ENCODE measurements at regions not wholly inside any gene's neighbourhood (a gene's known extent, or its start where the extent isn't known, plus 50 kb on each side); places are given as distances from the start of the nearest gene placed in this dataset.
"Not testable (repeated sequence)": the region's sequence is repeated elsewhere in the genome, so short reads cannot be mapped to it uniquely, and the experiment has no call there.

DNA sequence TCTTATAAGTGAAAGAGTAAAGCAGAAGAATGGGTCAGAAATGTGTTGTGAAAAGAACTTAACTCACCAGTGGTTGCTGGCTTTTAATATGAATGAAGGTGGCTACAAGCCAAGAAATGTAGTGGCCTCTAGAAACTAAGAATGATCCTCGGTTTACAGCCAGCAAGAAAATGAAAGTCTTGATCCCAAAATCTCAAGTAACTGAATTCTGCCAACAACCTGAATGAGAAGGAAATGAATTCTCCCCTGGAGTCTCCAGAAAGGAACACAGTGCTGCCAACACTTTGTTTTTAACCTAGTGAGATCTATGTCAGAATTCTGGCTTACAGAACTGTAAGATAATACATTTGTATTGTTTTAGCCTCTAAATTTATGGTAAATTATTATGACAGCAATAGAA lies 193.0 kb downstream of the FZD1 start:
- DNase-seq (ENCODE audit: low read depth): no peak

DNA sequence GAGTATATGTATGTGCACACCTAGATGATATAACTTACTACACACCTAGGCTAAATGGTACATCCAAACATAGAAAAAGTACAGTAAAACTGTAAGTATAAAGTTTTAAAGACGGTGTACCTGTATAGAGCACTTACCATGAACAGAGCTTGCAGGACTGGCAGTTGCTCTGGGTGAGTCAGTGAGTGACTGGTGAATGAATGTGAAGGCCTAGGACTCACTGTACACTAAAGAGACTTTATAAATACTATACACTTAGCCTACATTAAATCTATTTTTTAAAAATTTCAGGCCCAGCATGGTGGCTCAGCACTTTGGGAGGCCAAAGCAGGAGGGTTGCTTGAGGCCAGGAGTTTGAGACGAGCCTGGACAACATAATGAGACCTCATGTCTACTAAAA lies 195.3 kb downstream of the FZD1 start:
- DNase-seq (ENCODE audit: low read depth): no peak

DNA sequence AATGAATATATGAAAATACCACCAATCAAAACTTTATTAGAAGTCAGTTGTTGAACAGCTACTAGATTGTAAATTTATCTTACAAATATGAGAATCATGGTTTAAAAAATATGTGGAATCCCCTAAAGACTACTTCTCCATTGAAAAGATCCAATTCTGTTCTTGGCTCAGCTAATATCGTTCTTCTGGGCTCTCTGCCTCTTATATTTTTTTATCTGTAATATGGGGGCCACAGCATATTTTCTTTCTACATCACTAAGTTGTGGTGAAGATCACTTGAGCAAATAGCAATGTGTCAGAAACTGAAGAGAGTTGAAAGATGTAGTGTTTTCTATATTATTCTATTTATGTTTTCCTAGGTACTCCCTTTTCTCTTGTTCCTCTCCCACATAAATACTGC lies 198.1 kb downstream of the FZD1 start:
- DNase-seq (ENCODE audit: low read depth): no peak

DNA sequence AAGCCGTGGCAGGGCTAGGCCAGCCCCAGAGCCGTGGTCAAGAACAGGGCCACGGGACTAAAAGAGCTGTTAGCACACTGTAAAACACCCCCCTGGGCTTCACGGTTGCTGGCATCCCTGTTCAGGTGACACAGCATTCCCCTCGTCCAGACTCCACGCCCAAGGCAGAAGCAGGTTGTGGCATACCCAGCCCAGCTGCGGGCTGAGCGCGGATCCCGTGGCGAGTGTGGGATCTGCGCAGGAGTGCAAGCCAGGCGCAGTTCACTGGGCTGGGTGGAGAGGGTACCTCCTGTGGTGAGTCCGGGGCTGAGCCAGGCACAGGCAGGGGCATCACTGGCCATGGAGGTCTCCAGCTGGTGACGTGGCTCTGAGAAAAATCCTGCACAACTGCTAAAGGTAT lies 199.1 kb downstream of the FZD1 start:
- no peak for DNase-seq (ENCODE audit: low read depth)

DNA sequence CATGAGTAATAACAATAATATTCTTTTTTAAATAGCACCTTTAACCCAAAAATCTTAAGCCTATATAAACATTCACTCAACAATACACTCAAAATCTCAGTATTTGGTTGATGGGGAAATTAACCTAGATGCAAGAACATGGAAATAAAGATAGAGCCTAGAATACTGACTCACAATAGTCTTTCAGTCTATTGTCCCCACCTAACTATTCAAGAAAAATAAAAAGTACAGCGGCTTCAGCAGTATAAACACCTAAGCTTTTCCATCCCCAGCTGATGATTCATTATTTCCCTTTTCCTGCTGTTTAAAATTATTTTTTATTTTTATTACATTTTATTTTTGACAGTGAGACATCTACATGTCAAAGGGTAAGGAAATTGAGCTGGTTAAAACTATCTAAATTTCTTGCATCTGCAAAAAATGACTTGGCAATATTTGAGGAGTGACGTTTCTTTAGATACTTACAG lies 201.4 kb downstream of the FZD1 start:
- peak; percentile 5 for DNase-seq (ENCODE audit: low read depth)

DNA sequence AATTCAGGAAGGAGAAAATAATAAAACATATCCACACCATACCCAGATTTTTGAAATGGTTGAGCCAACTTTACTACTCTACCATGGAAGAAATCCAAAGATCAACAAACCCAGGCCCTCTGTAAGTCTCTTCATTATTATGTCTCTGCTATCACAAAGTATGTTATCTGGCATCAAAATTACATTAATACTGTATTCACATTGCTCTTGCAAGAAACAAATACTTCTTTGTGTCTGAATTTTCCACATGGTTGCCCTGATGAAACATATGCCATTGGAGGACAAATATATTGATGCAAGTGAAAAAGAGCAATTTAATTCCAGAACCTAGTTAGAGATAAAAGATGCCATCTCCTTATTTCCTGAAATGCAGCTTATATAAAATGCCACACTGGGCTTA lies 204.0 kb downstream of the FZD1 start:
- DNase-seq (ENCODE audit: low read depth): no peak

DNA sequence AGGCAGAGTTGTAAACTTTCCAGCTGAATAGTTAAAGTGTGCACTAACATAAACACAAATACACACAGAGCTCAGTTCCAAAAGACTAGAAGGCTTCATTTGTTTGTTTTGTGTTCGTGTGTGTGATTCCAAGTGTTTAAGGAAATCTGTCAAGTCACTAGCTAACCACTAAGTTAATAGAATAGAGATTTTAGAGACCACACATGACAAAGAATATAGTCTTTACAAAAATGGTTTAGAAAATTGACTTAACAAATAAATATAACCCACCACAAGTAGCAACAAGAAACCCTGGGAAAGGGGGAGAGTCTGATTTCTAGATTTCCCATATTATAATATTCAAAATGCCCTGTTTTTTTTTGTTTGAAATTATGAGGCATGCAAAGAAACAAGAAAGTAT lies 209.4 kb downstream of the FZD1 start:
- DNase-seq (ENCODE audit: low read depth): no peak

DNA sequence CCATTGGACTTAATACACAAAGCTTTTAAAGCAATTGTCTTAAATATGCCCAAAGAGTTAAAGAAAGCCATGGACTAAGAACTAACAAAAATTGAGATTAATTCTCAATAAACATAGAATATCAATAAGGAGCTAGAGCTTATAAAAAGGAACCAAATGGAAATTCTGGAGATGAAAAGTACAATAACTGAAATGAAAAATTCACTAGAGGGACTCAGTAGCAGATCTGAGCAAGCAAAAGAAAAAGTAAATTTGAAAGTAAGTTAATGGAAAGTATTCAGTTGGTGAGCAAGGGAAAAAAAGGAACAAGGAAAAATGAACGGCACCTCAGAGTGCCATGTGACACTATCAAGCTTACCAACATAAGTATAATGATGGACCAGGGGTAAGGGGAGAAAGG lies 209.8 kb downstream of the FZD1 start:
- no peak for DNase-seq (ENCODE audit: low read depth)

DNA sequence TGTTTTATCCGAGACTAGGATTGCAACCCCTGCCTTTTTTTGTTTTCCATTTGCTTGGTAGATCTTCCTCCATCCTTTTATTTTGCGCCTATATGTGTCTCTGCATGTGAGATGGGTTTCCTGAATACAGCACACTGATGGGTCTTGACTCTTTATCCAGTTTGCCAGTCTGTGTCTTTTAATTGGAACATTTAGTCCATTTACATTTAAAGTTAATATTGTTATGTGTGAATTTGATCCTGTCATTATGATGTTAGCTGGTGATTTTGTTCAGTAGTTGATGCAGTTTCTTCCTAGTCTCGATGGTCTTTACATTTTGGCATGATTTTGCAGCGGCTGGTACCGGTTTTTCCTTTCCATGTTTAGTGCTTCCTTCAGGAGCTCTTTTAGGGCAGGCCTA lies 216.2 kb downstream of the FZD1 start:
- DNase-seq (ENCODE audit: low read depth): not testable (repeated sequence)

DNA sequence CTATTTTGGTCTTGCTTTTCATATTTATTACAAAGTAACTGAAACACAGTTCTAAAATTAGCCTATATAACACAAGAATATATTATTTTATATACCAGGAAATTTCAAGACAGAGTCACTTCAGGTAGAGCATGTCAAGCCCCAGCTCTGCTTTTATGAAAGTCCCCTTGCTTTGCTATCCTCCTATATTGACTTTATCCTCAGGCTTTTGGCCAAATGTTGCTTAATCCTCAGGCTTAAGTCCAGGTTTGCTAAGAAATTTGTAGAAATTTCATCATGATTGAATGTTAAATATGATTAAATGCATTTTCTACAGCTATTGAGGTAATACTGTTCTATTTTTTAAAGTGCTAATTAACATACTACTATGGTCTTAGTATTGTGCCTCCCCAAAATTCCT lies 227.6 kb downstream of the FZD1 start:
- DNase-seq (ENCODE audit: low read depth): no peak

DNA sequence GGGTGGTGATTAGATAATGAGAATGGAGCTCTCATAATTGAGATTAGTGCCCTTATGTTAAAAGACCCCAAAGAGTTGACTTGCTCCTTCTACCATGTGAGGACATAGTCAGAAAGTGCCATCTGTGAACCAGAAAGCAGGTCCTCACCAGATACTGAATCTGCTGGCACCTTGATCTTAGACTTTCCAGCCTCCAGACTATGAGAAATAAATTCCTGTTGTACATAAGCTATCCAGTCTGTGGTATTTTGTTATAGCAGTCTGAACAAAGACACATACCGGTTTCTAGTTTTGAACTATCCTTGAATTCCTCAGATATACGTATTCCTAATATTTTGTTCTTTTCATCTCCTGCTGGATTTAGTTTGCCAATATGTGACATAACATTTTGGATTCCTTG lies 228.1 kb downstream of the FZD1 start:
- DNase-seq (ENCODE audit: low read depth): no peak

DNA sequence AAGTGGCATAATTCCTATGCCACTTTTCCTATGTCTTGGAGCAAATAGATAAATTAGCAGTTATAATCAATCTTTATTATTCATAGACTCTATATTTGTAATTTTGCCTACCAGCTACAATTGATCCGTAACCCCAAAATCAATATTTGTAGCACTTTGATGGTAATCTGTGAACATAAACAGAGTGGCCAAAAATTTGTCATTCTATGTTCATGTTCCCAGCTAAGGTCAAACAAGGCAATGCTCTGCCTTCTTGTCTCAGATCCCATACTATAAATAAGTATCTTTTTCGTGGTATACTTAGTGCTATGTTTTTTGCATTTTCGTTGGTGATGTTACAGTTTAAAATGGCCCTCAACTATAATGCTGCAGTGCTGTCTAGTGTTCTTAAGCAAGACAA lies 228.5 kb downstream of the FZD1 start:
- DNase-seq (ENCODE audit: low read depth): no peak

DNA sequence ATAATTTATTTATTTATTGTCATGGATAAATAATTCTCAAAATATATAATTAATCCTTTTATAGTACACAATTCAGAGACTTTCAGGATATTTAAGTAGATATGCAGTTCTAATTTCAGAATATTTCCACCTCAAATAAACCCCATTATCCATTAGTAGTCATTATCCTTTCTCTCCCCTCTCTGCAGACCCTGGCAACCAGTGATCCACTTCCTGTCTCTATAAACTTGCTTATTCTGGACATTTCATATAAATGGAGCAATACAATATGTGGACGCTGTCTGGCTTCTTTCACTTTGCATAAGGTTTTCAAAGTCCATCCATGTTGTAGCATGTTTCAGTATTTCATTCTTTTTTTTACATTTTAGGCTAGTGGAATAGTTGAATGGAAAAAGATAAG lies 230.2 kb downstream of the FZD1 start:
- DNase-seq (ENCODE audit: low read depth): no peak

DNA sequence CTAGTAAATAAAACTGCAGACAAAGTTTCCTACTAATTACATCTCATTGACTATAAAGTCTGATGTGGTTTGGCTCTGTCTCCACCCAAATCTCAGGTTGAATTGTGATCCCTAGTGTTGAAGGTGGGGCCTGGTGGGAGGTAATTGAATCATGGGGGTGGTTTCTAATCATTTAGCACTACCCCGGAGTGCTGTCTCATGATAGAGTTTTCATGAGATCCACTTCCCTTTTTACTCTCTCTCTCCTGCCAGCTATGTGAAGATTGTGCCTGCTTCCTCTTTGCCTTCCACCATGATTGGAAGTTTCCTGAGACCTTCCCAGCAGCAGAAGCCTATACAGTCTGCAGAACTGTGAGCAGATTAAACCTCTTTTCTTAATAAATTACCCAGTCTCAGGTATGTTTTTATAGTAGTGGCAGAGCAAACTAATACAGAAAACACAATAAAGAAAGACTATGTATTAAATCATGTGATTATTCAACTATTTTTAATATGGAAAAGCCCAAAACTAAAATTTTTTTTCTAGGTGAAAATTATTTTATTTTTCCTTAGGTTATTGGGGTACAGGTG lies 232.1 kb downstream of the FZD1 start:
- no peak for DNase-seq (ENCODE audit: low read depth)

DNA sequence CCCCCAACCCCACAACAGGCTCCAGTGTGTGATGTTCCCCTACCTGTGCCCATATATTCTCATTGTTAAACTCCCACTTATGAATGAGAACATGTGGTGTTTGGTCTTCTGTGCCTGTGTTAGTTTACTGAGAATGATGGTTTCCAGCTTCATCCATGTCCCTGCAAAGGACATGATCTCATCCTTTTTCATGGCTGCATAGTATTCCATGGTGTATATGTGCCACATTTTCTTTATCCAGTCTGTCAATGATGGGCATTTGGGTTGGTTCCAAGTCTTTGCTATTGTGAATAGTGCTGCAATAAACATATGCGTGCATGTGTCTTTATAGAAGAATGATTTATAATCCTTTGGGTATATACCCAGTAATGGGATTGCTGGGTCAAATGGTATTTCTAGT lies 233.0 kb downstream of the FZD1 start:
- DNase-seq (ENCODE audit: low read depth): not testable (repeated sequence)

DNA sequence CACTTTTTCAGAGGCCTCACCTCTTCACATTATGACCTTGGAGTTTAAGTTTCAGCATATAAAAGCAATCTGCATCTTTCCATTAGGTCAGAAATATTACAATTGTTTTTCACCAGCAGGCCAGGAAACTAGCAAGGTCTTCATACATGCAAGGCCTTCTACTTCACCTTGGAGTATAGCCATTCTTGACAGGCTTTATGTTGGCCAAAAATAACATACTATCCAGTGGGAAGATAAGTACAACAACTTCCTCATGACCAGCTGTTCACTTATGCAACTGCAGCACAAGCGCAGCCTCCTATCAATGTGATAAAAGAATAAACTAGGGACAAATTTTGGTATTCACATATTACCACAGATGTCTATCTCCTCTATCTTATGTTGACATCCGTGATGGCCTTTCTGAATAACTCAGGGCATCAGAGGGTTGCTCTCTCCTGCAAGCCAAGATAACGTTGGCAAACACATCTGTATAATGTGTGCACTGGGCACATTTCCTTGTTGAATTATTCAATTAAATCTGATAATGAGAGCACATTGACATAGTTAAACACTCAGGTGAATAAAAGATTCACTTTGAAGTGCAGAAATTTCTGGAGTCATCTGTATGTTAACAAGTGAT lies 239.8 kb downstream of the FZD1 start:
- no peak for DNase-seq (ENCODE audit: low read depth)

DNA sequence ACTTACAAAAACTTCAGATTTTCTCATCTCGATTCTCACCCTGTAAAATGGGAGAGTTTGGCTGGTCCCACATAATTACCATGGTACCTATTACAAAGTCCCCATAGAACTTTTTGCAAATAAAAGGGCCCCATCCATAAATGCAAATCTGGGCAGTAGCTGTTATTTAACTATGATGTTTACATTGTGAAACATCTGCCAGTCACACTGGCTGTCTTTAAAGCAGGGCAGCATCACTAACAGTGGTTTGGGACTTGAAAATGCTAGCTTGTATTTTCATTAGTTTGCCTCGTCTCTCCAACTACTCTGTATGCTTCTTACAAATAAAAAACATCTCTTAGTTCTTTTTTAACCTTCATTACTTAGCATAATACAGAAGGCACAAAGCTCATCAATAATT lies 240.7 kb downstream of the FZD1 start:
- DNase-seq (ENCODE audit: low read depth): no peak

DNA sequence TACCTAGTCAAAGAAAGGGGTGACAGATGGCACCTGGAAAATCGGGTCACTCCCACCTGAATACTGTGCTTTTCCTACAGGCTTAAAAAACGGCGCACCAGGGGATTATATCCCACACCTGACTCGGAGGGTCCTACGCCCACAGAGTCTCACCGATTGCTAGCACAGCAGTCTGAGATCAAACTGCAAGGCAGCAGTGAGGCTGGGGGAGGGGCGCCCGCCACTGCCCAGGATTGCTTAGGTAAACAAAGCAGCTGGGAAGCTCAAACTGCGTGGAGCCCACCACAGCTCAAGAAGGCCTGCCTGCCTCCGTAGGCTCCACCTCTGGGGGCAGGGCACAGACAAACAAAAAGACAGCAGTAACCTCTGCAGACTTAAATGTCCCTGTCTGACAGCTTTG lies 242.7 kb downstream of the FZD1 start:
- not testable (repeated sequence) for DNase-seq (ENCODE audit: low read depth)

DNA sequence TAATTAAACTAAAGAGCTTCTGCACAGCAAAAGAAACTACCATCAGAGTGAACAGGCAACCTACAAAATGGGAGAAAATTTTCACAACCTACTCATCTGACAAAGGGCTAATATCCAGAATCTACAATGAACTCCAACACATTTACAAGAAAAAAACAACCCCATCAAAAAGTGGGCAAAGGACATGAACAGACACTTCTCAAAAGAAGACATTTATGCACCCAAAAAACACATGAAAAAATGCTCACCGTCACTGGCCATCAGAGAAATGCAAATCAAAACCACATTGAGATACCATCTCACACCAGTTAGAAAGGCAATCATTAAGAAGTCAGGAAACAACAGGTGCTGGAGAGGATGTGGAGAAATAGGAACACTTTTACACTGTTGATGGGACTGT lies 247.6 kb downstream of the FZD1 start:
- DNase-seq (ENCODE audit: low read depth): not testable (repeated sequence)

DNA sequence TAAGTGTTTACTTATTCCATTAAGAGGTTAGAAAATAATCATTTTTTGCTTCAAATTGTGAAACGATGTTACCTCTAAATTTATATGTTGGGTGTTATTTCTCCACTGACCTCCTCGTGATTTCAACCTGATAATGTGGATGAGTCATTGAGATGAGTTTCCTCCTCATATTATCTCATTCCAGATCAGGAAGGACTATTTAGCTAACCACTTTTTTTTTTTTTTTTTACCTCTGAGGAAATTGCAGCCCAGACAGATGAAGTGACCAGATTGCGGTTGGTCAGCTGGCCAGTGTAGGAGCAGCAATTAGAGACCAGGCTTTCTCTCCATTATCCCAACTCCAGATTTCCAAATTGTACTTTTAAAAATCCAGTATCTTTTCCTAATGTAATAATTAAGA lies 248.7 kb downstream of the FZD1 start:
- DNase-seq (ENCODE audit: low read depth): peak; percentile 72

DNA sequence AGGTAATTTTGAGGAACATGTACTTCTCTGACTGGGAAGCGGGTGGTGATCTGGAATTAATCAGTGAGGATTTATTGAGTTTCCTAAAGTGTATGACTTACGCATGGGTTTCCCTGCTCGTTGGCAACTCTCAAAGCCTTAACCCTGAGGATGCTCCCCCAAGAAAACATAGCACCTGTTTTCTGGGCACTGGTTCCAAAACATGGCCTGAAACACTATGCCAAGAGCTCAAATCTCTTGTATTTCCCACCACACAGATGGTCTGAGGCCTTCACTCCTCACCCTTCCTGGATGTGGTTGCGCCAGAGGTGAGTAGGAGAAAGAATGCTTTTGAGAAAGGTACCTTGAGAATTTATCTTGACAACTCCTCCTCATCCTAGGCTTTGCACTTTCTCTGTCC lies 250.4 kb downstream of the FZD1 start:
- DNase-seq (ENCODE audit: low read depth): no peak

DNA sequence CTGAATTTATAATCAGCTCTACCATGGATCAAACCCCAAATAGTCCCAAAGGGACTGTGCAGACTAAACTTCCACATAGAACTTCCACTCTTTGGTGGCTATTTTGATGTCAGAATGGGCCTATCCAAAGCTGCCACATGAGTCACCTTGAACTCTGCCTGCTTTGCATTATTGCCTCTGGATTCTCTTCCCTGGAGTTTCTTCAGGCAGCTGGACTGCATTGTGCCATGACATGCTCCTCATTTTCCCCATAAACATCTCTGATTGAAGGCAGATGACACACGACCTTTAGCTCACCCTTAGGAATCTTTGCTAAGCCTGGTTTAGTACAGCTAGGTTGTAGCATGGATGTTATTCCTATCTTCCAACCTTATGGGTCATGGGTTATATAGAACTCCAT lies 251.7 kb downstream of the FZD1 start:
- DNase-seq (ENCODE audit: low read depth): no peak

DNA sequence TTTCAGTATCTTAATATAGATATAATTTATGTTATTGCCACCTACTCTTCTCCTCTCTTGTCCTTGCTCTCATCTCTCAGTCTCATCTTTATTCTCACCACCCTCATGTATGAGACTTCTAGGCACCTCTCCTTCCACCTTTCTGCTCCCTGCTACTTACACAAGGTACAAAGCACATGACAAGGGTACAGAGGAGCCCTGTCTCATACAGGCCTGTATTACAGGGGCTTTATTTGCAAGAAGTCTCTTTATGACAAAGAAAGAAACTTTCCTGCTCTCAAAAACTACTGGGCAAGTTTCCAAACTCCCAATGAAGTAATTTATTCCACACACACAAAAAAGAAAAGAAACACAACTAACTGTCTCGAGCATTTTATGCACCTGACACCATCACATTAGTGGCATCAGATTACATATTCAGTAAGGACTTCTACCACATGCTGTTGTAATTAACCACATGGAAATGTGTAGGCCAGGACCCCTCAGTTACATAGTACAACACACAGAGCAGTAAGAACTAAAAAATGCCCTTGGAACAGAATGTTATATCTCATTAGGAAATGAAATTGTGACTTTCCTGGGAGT lies 253.1 kb downstream of the FZD1 start:
- DNase-seq (ENCODE audit: low read depth): peak; percentile 6

DNA sequence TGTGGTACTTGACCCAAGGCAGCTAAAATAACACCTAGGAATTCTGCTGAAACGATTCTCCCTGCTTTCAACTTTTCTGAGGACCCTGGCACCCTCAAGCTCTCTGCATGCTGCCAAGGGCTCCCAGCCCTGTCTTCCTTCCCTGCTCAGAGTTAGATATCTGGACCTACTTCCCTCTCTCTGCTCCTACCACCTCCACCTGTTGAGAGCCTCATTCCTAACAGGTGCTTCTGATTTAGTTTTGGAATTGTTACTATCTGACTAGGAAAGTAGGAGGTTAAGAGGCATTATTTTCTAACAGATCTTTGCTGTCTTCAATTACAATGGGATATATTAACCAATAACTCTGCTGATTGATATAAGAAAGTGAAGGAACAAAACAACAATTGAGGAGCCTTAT lies 253.8 kb downstream of the FZD1 start:
- no peak for DNase-seq (ENCODE audit: low read depth)

Data from M059J (cell line).